ENCODE measurements at regions not wholly inside any gene's neighbourhood (a gene's known extent, or its start where the extent isn't known, plus 50 kb on each side); places are given as distances from the start of the nearest gene placed in this dataset.
A peak's percentile ranks its signal among the peaks of the same experiment; 100 is the strongest.

DNA sequence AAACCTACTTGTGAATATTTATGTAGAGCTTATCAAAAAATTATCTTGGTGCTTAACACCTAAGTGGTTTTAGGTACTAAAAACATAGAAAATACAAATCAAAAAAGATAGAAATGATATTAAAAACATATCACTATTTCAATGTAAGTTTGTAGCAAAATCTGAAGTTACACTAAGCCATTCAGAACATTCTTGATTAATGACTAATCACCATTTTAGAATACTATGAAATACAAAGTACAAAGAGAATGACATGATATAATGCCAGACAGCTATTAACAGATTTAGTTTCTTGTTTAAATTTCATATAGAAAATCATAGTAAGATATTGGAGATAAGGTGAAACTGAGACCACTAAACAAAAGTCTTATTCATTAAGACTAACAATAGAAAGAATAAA lies 169.7 kb upstream of the AGTR1 start:
- Histone ChIP-seq H3K4ac (ENCODE audit: low read depth, low read length) (no peak overlapping the region), H2AFZ (replicated peaks; ENCODE audit: low read length, poor library complexity) (no peak overlapping the region), H3K4me1 (ENCODE audit: control insufficient read depth, insufficient read depth, low read length) (no peaks in the 10 kb centered on the region), H3K56ac (ENCODE audit: extremely low read depth, insufficient read depth, low read length) (no peak overlapping the region), H3K9ac (ENCODE audit: low read depth, low read length) (no peak overlapping the region), H3K14ac (replicated peaks; ENCODE audit: low read depth, low read length) (no peak overlapping the region), H4K8ac (ENCODE audit: low read depth in 2 of 2, low read length in 2 of 2) (no peak overlapping the region), H3K4me3 (ENCODE audit: insufficient read depth, low read depth, low read length) (no peak overlapping the region), H3K27ac (ENCODE audit: insufficient read depth, low read length) (no peak overlapping the region), H2BK20ac (ENCODE audit: low read depth, low read length) (no peak overlapping the region), H4K5ac (ENCODE audit: low read depth, low read length) (no peak overlapping the region), H2BK5ac (ENCODE audit: low read depth, low read length, poor library complexity, severe bottlenecking) (no peak overlapping the region), H3K9me3 (ENCODE audit: control insufficient read depth, insufficient read depth, low read length) (no peaks in the 10 kb centered on the region), H3K9me1 (ENCODE audit: insufficient read depth, low read length) (no peaks in the 10 kb centered on the region), H4K91ac (ENCODE audit: insufficient read depth, low read depth, low read length) (no peak overlapping the region), H2BK120ac (ENCODE audit: low read depth, low read length) (no peak overlapping the region), H3K4me2 (ENCODE audit: low read depth, low read length) (no peak overlapping the region), H2BK15ac (ENCODE audit: low read depth, low read length) (no peak overlapping the region), H2AK9ac (replicated peaks; ENCODE audit: low read depth, low read length, poor library complexity) (no peak overlapping the region), H3K18ac (ENCODE audit: low read depth, low read length) (no peak overlapping the region), H3K36me3 (ENCODE audit: control insufficient read depth, insufficient read depth, low read length) (no peaks in the 10 kb centered on the region), H3K79me1 (ENCODE audit: low read depth in 1 of 2, low read length in 2 of 2) (no peaks in the 10 kb centered on the region), H2AK5ac (ENCODE audit: low read depth, low read length) (no peak overlapping the region), H3K23ac (ENCODE audit: low read depth, low read length) (no peak overlapping the region), H3K27me3 (ENCODE audit: control insufficient read depth, insufficient read depth, low read length) (no peaks in the 10 kb centered on the region), H4K20me1 (ENCODE audit: insufficient read depth, low read length) (no peaks in the 10 kb centered on the region)
- dilution Hi-C loops (cut with HindIII; ENCODE audit: low sequenced_read_pairs, unreplicated experiment) (no loop called here), intact Hi-C loops (cut with micrococcal nuclease) (no loop called here), in situ Hi-C loops (cut with MboI; ENCODE audit: low sequenced_read_pairs) (no loop called here)
- CTCF ChIA-PET: no interaction called here
- ATAC-seq (ENCODE audit: low read depth) (no peak), DNase-seq (peak; percentile 15)
- POLR2A ChIA-PET (ENCODE audit: unreplicated experiment): no interaction called here
- no TSS peak for BruUV-seq (replicated peaks)
- TF ChIP-seq RFX5 (IDR thresholded peaks at IDR 0.05; ENCODE audit: low read depth, low read length) (no peak), MXI1 (IDR thresholded peaks at IDR 0.05; ENCODE audit: borderline replicate concordance, low read depth, low read length) (no peak), BHLHE40 (IDR thresholded peaks at IDR 0.05; ENCODE audit: low read depth, low read length) (no peak), MAZ (IDR thresholded peaks at IDR 0.05; ENCODE audit: borderline replicate concordance, low read depth, low read length) (no peak)
- TF ChIP-seq, protein P1, sequence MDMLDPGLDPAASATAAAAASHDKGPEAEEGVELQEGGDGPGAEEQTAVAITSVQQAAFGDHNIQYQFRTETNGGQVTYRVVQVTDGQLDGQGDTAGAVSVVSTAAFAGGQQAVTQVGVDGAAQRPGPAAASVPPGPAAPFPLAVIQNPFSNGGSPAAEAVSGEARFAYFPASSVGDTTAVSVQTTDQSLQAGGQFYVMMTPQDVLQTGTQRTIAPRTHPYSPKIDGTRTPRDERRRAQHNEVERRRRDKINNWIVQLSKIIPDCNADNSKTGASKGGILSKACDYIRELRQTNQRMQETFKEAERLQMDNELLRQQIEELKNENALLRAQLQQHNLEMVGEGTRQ (IDR thresholded peaks at IDR 0.05; ENCODE audit: low read depth, low read length): no peak
- TF ChIP-seq, protein P2, sequence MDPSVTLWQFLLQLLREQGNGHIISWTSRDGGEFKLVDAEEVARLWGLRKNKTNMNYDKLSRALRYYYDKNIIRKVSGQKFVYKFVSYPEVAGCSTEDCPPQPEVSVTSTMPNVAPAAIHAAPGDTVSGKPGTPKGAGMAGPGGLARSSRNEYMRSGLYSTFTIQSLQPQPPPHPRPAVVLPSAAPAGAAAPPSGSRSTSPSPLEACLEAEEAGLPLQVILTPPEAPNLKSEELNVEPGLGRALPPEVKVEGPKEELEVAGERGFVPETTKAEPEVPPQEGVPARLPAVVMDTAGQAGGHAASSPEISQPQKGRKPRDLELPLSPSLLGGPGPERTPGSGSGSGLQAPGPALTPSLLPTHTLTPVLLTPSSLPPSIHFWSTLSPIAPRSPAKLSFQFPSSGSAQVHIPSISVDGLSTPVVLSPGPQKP (IDR thresholded peaks at IDR 0.05; ENCODE audit: borderline replicate concordance, low read depth, low read length): no peak

All from IMR-90 (cell line).